AG04450 (cell line): ENCODE measurements at regions not wholly inside any gene's neighbourhood (a gene's known extent, or its start where the extent isn't known, plus 50 kb on each side); places are given as distances from the start of the nearest gene placed in this dataset.

Experiments used
- CTCF ChIA-PET: fragments of 300-600, 350-600 bp; formaldehyde crosslinking; extraction: SDS; loops from one replicate; lab custom pipeline; 2022; ENCODE audit warnings: antibody characterized with exemption, inconsistent platforms; lab: Charles Lee
- POLR2A ChIA-PET: fragments of 350-600 bp; formaldehyde crosslinking; extraction: SDS; loops from one replicate; lab custom pipeline; 2021; ENCODE audit warnings: antibody characterized with exemption, inconsistent platforms; lab: Yijun Ruan, JAX
- DNase-seq: peaks from one replicate; pipeline ENCODE4 v3.0.0-alpha.2; 2011; ENCODE audit warnings: low read depth, low spot score
- H3K27ac ChIP-seq: one replicate; pipeline ENCODE4 v1.5.1; 2012; ENCODE audit warnings: low read depth, low read length, control low read depth
- H3K27me3 ChIP-seq: one replicate; pipeline ENCODE4 v1.6.0; 2012; ENCODE audit warnings: low read length; ENCODE audit not compliant: control insufficient read depth, insufficient read depth
- H3K4me3 ChIP-seq: 2 replicates; pipeline ENCODE4 v1.5.1; 2011; ENCODE audit warnings: mild to moderate bottlenecking, low read depth, low read length, control low read depth
- H3K9me3 ChIP-seq: 2 replicates; pipeline ENCODE4 v1.5.1; 2012; ENCODE audit warnings: low read length; ENCODE audit not compliant: control insufficient read depth, insufficient read depth
- TF ChIP-seq, protein P1 (sequence below): IDR thresholded peaks from 2 replicates; pipeline ENCODE4 v1.5.1; 2011; ENCODE audit warnings: low read depth, low read length, control low read depth, inconsistent platforms

DNA sequence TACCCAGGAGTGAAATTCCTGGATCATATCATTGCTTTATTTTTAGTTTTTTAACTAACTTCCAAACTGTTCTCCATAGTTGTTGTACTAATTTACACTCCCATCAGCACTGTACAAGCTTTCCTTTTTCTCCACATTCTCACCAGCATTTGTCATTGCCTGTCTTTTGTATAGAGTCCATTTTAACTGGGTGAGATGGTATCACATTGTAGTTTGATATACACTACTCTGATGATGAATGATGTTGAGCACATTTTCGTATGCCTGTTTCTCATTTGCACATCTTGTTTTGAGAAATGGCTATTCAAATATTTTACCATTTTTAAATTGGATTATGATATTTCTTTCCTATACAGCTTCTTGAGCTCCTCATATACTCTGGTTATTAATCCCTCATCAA, 1586.6 kb downstream of the SI start:
- H3K27ac ChIP-seq: no peak overlapping the region
- peaks cover 4% of the 10 kb centered on the region for H3K9me3 ChIP-seq
- H3K27me3 ChIP-seq: no peaks in the 10 kb centered on the region
- no peak for DNase-seq
- ChIA-PET POLR2A (no interaction called here), CTCF (interaction anchor here (0.6 kb wide), 1 partner anchor 1934 kb away, joined by 3 read pairs; no protein-coding TSS in a partner anchor)
- TF ChIP-seq, protein P1, sequence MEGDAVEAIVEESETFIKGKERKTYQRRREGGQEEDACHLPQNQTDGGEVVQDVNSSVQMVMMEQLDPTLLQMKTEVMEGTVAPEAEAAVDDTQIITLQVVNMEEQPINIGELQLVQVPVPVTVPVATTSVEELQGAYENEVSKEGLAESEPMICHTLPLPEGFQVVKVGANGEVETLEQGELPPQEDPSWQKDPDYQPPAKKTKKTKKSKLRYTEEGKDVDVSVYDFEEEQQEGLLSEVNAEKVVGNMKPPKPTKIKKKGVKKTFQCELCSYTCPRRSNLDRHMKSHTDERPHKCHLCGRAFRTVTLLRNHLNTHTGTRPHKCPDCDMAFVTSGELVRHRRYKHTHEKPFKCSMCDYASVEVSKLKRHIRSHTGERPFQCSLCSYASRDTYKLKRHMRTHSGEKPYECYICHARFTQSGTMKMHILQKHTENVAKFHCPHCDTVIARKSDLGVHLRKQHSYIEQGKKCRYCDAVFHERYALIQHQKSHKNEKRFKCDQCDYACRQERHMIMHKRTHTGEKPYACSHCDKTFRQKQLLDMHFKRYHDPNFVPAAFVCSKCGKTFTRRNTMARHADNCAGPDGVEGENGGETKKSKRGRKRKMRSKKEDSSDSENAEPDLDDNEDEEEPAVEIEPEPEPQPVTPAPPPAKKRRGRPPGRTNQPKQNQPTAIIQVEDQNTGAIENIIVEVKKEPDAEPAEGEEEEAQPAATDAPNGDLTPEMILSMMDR: no peak
- H3K4me3 ChIP-seq: no peak overlapping the region

GRCh38 chr3:163490119-163490518, 1588.2 kb downstream of the SI start:
- no peaks in the 10 kb centered on the region for H3K27me3 ChIP-seq
- CTCF ChIA-PET: interaction anchor here (1.1 kb wide), 1 partner anchor 972 kb away, joined by 3 read pairs; no protein-coding TSS in a partner anchor
- H3K27ac ChIP-seq: no peak overlapping the region
- H3K4me3 ChIP-seq: no peak overlapping the region
- peaks cover 4% of the 10 kb centered on the region for H3K9me3 ChIP-seq
- TF ChIP-seq, protein P1: peak; percentile 40
- DNase-seq: no peak
- POLR2A ChIA-PET: no interaction called here

GRCh38 chr3:163482695-163483094, 1595.6 kb downstream of the SI start:
- Histone ChIP-seq H3K27ac (no peak overlapping the region), H3K9me3 (peaks cover 4% of the 10 kb centered on the region), H3K27me3 (no peaks in the 10 kb centered on the region), H3K4me3 (no peak overlapping the region)
- POLR2A ChIA-PET: no interaction called here
- no peak for DNase-seq
- TF ChIP-seq, protein P1: no peak
- CTCF ChIA-PET: no interaction called here

GRCh38 chr3:163481738-163482137, 1596.6 kb downstream of the SI start:
- H3K4me3 ChIP-seq: no peak overlapping the region
- peaks cover 4% of the 10 kb centered on the region for H3K9me3 ChIP-seq
- CTCF ChIA-PET: no interaction called here
- POLR2A ChIA-PET: no interaction called here
- no peaks in the 10 kb centered on the region for H3K27me3 ChIP-seq
- DNase-seq: no peak
- no peak overlapping the region for H3K27ac ChIP-seq
- TF ChIP-seq, protein P1: no peak

DNA sequence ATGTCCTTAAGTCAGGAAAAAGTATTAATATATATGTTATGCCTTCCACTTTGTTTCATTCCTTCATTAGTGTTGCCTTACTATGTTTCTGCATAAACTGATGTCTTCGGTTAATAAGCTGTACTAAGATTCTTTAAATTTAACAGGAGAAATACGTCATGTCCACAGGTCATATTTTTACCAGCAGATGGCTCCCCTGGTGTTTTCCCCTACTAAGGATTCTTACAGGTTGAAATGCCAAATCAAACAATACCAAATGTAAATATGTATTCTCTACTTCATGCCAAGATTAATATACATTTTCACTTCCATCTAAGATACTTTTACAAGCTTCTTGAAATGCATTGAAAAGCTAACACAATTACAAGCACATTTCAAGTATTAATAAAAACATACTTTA, 1602.1 kb downstream of the SI start:
- H3K27ac ChIP-seq: no peak overlapping the region
- H3K4me3 ChIP-seq: no peak overlapping the region
- POLR2A ChIA-PET: no interaction called here
- no peaks in the 10 kb centered on the region for H3K27me3 ChIP-seq
- CTCF ChIA-PET: no interaction called here
- TF ChIP-seq, protein P1: no peak
- DNase-seq: no peak
- peaks cover 4% of the 10 kb centered on the region for H3K9me3 ChIP-seq
